NCI-H345 (cell line): ENCODE measurements at regions not wholly inside any gene's neighbourhood (a gene's known extent, or its start where the extent isn't known, plus 50 kb on each side); places are given as distances from the start of the nearest gene placed in this dataset.

Experiments used
- DNase-seq: peaks from one replicate; lab custom pipeline; 2025; lab: John Stamatoyannopoulos, UW

- no peak for DNase-seq
These were observed 154.5 kb downstream of the CBLN1 start for GRCh38 chr16:49127103-49127502.

- DNase-seq, result no peak
These were observed 160.0 kb downstream of the CBLN1 start for GRCh38 chr16:49121636-49122035.

- DNase-seq, result no peak
These were observed 161.0 kb downstream of the CBLN1 start for GRCh38 chr16:49120631-49121030.

GRCh38 chr16:49116873-49117272, 164.8 kb downstream of the CBLN1 start:
- no peak for DNase-seq

GRCh38 chr16:49115956-49116355, 165.7 kb downstream of the CBLN1 start:
- no peak for DNase-seq

GRCh38 chr16:49112754-49113153, 168.9 kb downstream of the CBLN1 start:
- DNase-seq, result no peak

- no peak for DNase-seq
These were observed 170.3 kb downstream of the CBLN1 start for GRCh38 chr16:49111351-49111750.

GRCh38 chr16:49108611-49109010, 173.0 kb downstream of the CBLN1 start:
- no peak for DNase-seq

GRCh38 chr16:49103298-49103697, 178.3 kb downstream of the CBLN1 start:
- DNase-seq, result no peak

GRCh38 chr16:49101997-49102396, 179.6 kb downstream of the CBLN1 start:
- DNase-seq, result no peak

- no peak for DNase-seq
These were observed 181.3 kb downstream of the CBLN1 start for GRCh38 chr16:49100366-49100765.

GRCh38 chr16:49097964-49098363, 183.7 kb downstream of the CBLN1 start:
- DNase-seq, result no peak

- DNase-seq, result no peak
These were observed 185.3 kb downstream of the CBLN1 start for GRCh38 chr16:49096176-49096945.

- no peak for DNase-seq
These were observed 186.1 kb downstream of the CBLN1 start for GRCh38 chr16:49095539-49095938.

GRCh38 chr16:49094471-49094870, 187.2 kb downstream of the CBLN1 start:
- DNase-seq, result no peak

- no peak for DNase-seq
These were observed 187.7 kb downstream of the CBLN1 start for GRCh38 chr16:49093939-49094338.

- DNase-seq, result no peak
These were observed 188.9 kb downstream of the CBLN1 start for GRCh38 chr16:49092704-49093103.

GRCh38 chr16:49089533-49089932, 192.1 kb downstream of the CBLN1 start:
- DNase-seq, result no peak

- DNase-seq, result no peak
These were observed 192.6 kb downstream of the CBLN1 start for GRCh38 chr16:49089039-49089438.

GRCh38 chr16:49085686-49086085, 196.0 kb downstream of the CBLN1 start:
- DNase-seq, result no peak

GRCh38 chr16:49084628-49085390, 196.8 kb downstream of the CBLN1 start:
- no peak for DNase-seq

- no peak for DNase-seq
These were observed 200.1 kb downstream of the CBLN1 start for GRCh38 chr16:49081554-49081953.

- DNase-seq, result no peak
These were observed 200.6 kb downstream of the CBLN1 start for GRCh38 chr16:49081086-49081485.
